ENCODE measurements at regions not wholly inside any gene's neighbourhood (a gene's known extent, or its start where the extent isn't known, plus 50 kb on each side); places are given as distances from the start of the nearest gene placed in this dataset.
"Not testable (repeated sequence)": the region's sequence is repeated elsewhere in the genome, so short reads cannot be mapped to it uniquely, and the experiment has no call there.

DNA sequence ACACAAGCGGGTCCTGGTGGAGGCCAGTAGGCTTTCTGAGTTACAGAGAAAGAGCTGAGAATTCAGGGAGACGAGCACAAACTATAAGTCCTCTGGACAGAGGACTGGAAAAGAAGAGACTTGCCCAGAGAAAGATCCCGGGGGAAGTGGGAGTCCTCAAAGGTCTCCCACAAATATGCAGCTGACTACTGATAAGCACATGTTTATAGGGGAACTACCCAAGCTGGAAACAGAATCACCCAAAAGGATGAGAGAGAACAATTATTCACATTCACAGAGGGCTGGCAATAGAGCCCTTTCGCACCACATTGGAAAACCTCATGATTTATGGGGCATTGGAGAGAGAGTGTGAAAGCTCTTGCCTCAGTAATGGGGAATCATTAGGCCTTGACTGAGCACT lies 337.6 kb downstream of the IRS1 start:
- Histone ChIP-seq H3K9me3 (ENCODE audit: low read length) (no peaks in the 10 kb centered on the region), H3K4me3 (ENCODE audit: low read depth, low read length, poor library complexity, severe bottlenecking) (no peak overlapping the region), H3K4me1 (ENCODE audit: insufficient read depth, low read length, severe bottlenecking) (no peaks in the 10 kb centered on the region), H3F3A (ENCODE audit: insufficient read depth, low read length) (no peaks in the 10 kb centered on the region), H2AFZ (ENCODE audit: low read length) (no peak overlapping the region), H3K79me2 (ENCODE audit: insufficient read depth, low read length) (no peaks in the 10 kb centered on the region), H3K27me3 (ENCODE audit: insufficient read depth, low read length) (no peaks in the 10 kb centered on the region; the same call in 1 of the 2 replicates), H4K20me1 (ENCODE audit: insufficient read depth, low read length) (no peaks in the 10 kb centered on the region), H3K9ac (ENCODE audit: low read length) (no peak overlapping the region), H3K36me3 (ENCODE audit: insufficient read depth, low read length) (no peaks in the 10 kb centered on the region), H3K27ac (ENCODE audit: low read depth, low read length, poor library complexity, severe bottlenecking) (no peak overlapping the region), H3K4me2 (ENCODE audit: low read length) (no peak overlapping the region), H3K9me2 (ENCODE audit: low read depth, low read length) (no peaks in the 10 kb centered on the region)
- TF ChIP-seq, protein P1, sequence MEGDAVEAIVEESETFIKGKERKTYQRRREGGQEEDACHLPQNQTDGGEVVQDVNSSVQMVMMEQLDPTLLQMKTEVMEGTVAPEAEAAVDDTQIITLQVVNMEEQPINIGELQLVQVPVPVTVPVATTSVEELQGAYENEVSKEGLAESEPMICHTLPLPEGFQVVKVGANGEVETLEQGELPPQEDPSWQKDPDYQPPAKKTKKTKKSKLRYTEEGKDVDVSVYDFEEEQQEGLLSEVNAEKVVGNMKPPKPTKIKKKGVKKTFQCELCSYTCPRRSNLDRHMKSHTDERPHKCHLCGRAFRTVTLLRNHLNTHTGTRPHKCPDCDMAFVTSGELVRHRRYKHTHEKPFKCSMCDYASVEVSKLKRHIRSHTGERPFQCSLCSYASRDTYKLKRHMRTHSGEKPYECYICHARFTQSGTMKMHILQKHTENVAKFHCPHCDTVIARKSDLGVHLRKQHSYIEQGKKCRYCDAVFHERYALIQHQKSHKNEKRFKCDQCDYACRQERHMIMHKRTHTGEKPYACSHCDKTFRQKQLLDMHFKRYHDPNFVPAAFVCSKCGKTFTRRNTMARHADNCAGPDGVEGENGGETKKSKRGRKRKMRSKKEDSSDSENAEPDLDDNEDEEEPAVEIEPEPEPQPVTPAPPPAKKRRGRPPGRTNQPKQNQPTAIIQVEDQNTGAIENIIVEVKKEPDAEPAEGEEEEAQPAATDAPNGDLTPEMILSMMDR (IDR thresholded peaks at IDR 0.05; ENCODE audit: low read length): no peak
- no peak for TF ChIP-seq EZH2 (IDR thresholded peaks at IDR 0.05; ENCODE audit: borderline replicate concordance, low read length)

DNA sequence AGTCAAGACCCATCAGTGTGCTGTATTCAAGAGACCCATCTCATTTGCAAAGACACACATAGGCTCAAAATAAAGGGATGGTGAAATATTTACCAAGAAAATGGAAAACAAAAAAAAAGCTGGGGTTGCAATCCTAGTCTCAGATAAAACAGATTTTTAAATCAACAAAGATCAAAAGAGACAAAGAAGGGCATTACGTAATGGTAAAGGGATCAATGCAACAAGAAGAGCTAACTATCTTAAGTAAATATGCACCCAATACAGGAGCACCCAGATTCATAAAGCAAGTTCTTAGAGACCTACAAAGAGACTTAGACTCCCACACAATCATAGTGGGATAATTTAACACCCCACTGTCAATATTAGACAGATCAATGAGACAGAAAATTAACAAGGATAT lies 343.5 kb downstream of the IRS1 start:
- not testable (repeated sequence) for H2AFZ ChIP-seq (ENCODE audit: low read length); H3K9me3 ChIP-seq (ENCODE audit: low read length); H3K9me2 ChIP-seq (ENCODE audit: low read depth, low read length); H3K27me3 ChIP-seq (ENCODE audit: insufficient read depth, low read length); H3K4me1 ChIP-seq (ENCODE audit: insufficient read depth, low read length, severe bottlenecking); H3K4me3 ChIP-seq (ENCODE audit: low read depth, low read length, poor library complexity, severe bottlenecking); H4K20me1 ChIP-seq (ENCODE audit: insufficient read depth, low read length); H3K36me3 ChIP-seq (ENCODE audit: insufficient read depth, low read length); H3K4me2 ChIP-seq (ENCODE audit: low read length); H3K9ac ChIP-seq (ENCODE audit: low read length); H3F3A ChIP-seq (ENCODE audit: insufficient read depth, low read length); H3K79me2 ChIP-seq (ENCODE audit: insufficient read depth, low read length); H3K27ac ChIP-seq (ENCODE audit: low read depth, low read length, poor library complexity, severe bottlenecking)

DNA sequence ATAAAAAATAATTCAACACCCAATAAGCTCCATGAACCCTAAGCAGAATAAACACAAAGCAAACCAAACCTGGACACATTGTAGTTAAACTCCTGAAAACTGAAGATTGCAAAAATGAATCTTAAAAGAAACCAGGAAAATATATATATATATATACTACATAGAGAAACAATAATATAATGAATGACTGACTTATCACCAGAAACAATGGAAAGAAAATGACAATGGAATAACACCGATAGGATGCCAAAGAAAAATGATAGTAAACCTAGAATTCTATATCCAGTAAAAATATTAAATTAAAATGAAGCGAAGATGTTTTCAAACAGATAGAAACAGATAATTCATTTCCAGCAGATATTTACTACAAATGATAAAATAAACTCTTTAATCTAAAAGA lies 346.9 kb downstream of the IRS1 start:
- no peak overlapping the region for H2AFZ ChIP-seq (ENCODE audit: low read length)
- H3K27me3 ChIP-seq (ENCODE audit: insufficient read depth, low read length): no peaks in the 10 kb centered on the region
- no peaks in the 10 kb centered on the region for H3K36me3 ChIP-seq (ENCODE audit: insufficient read depth, low read length)
- H4K20me1 ChIP-seq (ENCODE audit: insufficient read depth, low read length): no peaks in the 10 kb centered on the region
- no peaks in the 10 kb centered on the region for H3K9me3 ChIP-seq (ENCODE audit: low read length)
- H3K4me3 ChIP-seq (ENCODE audit: low read depth, low read length, poor library complexity, severe bottlenecking): no peak overlapping the region
- TF ChIP-seq, protein P1 (IDR thresholded peaks at IDR 0.05; ENCODE audit: low read length): no peak
- TF ChIP-seq EZH2 (IDR thresholded peaks at IDR 0.05; ENCODE audit: borderline replicate concordance, low read length): no peak
- H3K79me2 ChIP-seq (ENCODE audit: insufficient read depth, low read length): no peaks in the 10 kb centered on the region
- H3K9me2 ChIP-seq (ENCODE audit: low read depth, low read length): no peaks in the 10 kb centered on the region
- no peak overlapping the region for H3K9ac ChIP-seq (ENCODE audit: low read length)
- H3K27ac ChIP-seq (ENCODE audit: low read depth, low read length, poor library complexity, severe bottlenecking): no peak overlapping the region
- H3F3A ChIP-seq (ENCODE audit: insufficient read depth, low read length): no peaks in the 10 kb centered on the region
- H3K4me2 ChIP-seq (ENCODE audit: low read length): no peak overlapping the region
- no peaks in the 10 kb centered on the region for H3K4me1 ChIP-seq (ENCODE audit: insufficient read depth, low read length, severe bottlenecking)

DNA sequence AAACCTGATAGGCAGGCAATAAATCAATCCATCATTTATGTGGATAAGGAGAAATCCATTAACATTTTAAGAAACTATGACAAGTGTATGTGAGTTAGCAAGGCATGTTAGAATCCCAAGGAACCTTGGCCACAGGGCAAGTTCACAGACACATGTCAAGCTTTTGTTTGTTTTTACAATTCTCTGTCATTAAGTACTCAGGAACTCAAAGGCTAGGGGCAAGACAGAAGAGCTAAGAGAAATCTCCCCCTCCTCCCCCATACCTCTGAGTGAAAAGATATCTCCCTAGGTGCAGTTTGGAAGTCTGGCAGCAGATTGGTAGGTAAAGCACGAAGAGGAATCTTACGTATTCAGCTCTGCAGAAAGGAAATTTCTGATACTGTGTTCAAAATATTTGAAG lies 348.1 kb downstream of the IRS1 start:
- H3K4me1 ChIP-seq (ENCODE audit: insufficient read depth, low read length, severe bottlenecking): no peaks in the 10 kb centered on the region
- no peak overlapping the region for H3K4me2 ChIP-seq (ENCODE audit: low read length)
- no peaks in the 10 kb centered on the region for H3K9me3 ChIP-seq (ENCODE audit: low read length)
- H3K27ac ChIP-seq (ENCODE audit: low read depth, low read length, poor library complexity, severe bottlenecking): no peak overlapping the region
- H3K79me2 ChIP-seq (ENCODE audit: insufficient read depth, low read length): no peaks in the 10 kb centered on the region
- no peak for TF ChIP-seq EZH2 (IDR thresholded peaks at IDR 0.05; ENCODE audit: borderline replicate concordance, low read length)
- TF ChIP-seq, protein P1 (IDR thresholded peaks at IDR 0.05; ENCODE audit: low read length): no peak
- H3K36me3 ChIP-seq (ENCODE audit: insufficient read depth, low read length): no peaks in the 10 kb centered on the region
- H3F3A ChIP-seq (ENCODE audit: insufficient read depth, low read length): no peaks in the 10 kb centered on the region
- H3K9ac ChIP-seq (ENCODE audit: low read length): no peak overlapping the region
- no peak overlapping the region for H3K4me3 ChIP-seq (ENCODE audit: low read depth, low read length, poor library complexity, severe bottlenecking)
- no peaks in the 10 kb centered on the region for H3K9me2 ChIP-seq (ENCODE audit: low read depth, low read length)
- no peak overlapping the region for H2AFZ ChIP-seq (ENCODE audit: low read length)
- no peaks in the 10 kb centered on the region for H4K20me1 ChIP-seq (ENCODE audit: insufficient read depth, low read length)
- no peaks in the 10 kb centered on the region for H3K27me3 ChIP-seq (ENCODE audit: insufficient read depth, low read length)

All from OCI-LY1 (cell line).